H1 (cell line): ENCODE measurements at regions not wholly inside any gene's neighbourhood (a gene's known extent, or its start where the extent isn't known, plus 50 kb on each side); places are given as distances from the start of the nearest gene placed in this dataset.

ENCODE experiments used
- CTCF ChIA-PET: fragments of 300-600 bp; sonication (Branson Sonifier 250); formaldehyde crosslinking; loops from one replicate; lab custom pipeline; 2021; ENCODE audit not compliant: partially characterized antibody; lab: Charles Lee
- POLR2A ChIA-PET: fragments of 300-600 bp; sonication (Branson Sonifier 250); formaldehyde crosslinking; loops from one replicate; lab custom pipeline; 2021; ENCODE audit warnings: inconsistent platforms; ENCODE audit not compliant: partially characterized antibody; lab: Charles Lee
- DNase-seq, 2 experiments: peaks; one replicate each; pipeline versions ENCODE4 v3.0.0 to v3.0.0-alpha.2; 2010 to 2022; ENCODE audit warnings: low spot score in 2 of 2, low read depth in 1 of 2, mixed read lengths in 1 of 2
- FAIRE-seq: peaks from 2 replicates; lab custom pipeline; 2011; peaks lifted over from hg19 to GRCh38; lab: Jason Lieb, UNC
- H2AFZ ChIP-seq: 2 replicates; pipeline ENCODE4 v1.8.1; 2012; ENCODE audit warnings: low read length, inconsistent platforms
- H2AK5ac ChIP-seq: 2 replicates; pipeline ENCODE4 v1.6.1; 2013; ENCODE audit warnings: low read depth, low read length
- H2BK120ac ChIP-seq: replicated peaks from 2 replicates; pipeline ENCODE3; 2013; ENCODE audit warnings: low read depth, low read length, inconsistent platforms
- H2BK12ac ChIP-seq: 2 replicates; pipeline ENCODE4 v1.6.1; 2013; ENCODE audit warnings: low read depth, low read length
- H2BK15ac ChIP-seq: 2 replicates; pipeline ENCODE4 v1.6.1; 2013; ENCODE audit warnings: low read length
- H2BK20ac ChIP-seq: 2 replicates; pipeline ENCODE4 v1.6.1; 2013; ENCODE audit warnings: low read length
- H2BK5ac ChIP-seq: 2 replicates; pipeline ENCODE4 v1.6.1; 2013; ENCODE audit warnings: low read depth, low read length
- H3K14ac ChIP-seq: 2 replicates; pipeline ENCODE4 v1.6.1; 2013; ENCODE audit warnings: inconsistent platforms; ENCODE audit not compliant: insufficient read length
- H3K18ac ChIP-seq: 2 replicates; pipeline ENCODE4 v1.6.1; 2013; ENCODE audit warnings: low read length; ENCODE audit errors: extremely low read depth
- H3K23ac ChIP-seq: 2 replicates; pipeline ENCODE4 v1.6.1; 2013; ENCODE audit warnings: inconsistent platforms; ENCODE audit not compliant: insufficient read length
- H3K23me2 ChIP-seq: 2 replicates; pipeline ENCODE4 v1.6.1; 2013; ENCODE audit warnings: low read depth, low read length
- H3K27ac ChIP-seq: 2 replicates; pipeline ENCODE4 v1.6.1; 2011; ENCODE audit warnings: low read depth, low read length, inconsistent platforms
- H3K27me3 ChIP-seq, 4 experiments: replicated peaks in 1 of 4; 1 replicate in 1 of 4; 2 replicates in 3 of 4; pipeline versions ENCODE4 v1.6.1 to v1.8.1; 2011 to 2013; ENCODE audit warnings: low read length in 3 of 4, mild to moderate bottlenecking in 3 of 4, inconsistent platforms in 2 of 4, mixed read lengths in 2 of 4, moderate library complexity in 1 of 4; ENCODE audit not compliant: control insufficient read depth in 3 of 4, insufficient read depth in 3 of 4; ENCODE audit errors: extremely low read depth in 1 of 4
- H3K36me3 ChIP-seq, 4 experiments: 2 replicates each; pipeline versions ENCODE4 v1.6.1 to v1.8.1; 2011 to 2013; ENCODE audit warnings: mild to moderate bottlenecking in 4 of 4, low read length in 3 of 4, moderate library complexity in 2 of 4, control low read depth in 1 of 4, inconsistent platforms in 1 of 4; ENCODE audit not compliant: insufficient read depth in 4 of 4, control insufficient read depth in 2 of 4
- H3K4ac ChIP-seq: replicated peaks from 2 replicates; pipeline ENCODE3; 2013; ENCODE audit warnings: low read length, low read depth, mixed read lengths, inconsistent platforms; ENCODE audit not compliant: insufficient read length
- H3K4me1 ChIP-seq, 4 experiments: replicated peaks in 1 of 4; 1 replicate in 1 of 4; 2 replicates in 3 of 4; pipeline versions ENCODE4 v1.6.1 to v1.8.1; 2011 to 2013; ENCODE audit warnings: low read length in 3 of 4, inconsistent platforms in 2 of 4, mixed read lengths in 1 of 4; ENCODE audit not compliant: insufficient read depth in 4 of 4, control insufficient read depth in 3 of 4
- H3K4me2 ChIP-seq, 2 experiments: 2 replicates each; pipeline versions ENCODE4 v1.6.1 to v1.8.1; 2011 to 2013; ENCODE audit warnings: low read depth in 2 of 2, low read length in 2 of 2, control low read depth in 1 of 2, inconsistent platforms in 1 of 2, mild to moderate bottlenecking in 1 of 2; ENCODE audit not compliant: insufficient read depth in 1 of 2
- H3K4me3 ChIP-seq, 4 experiments: fragments of 200-600, 300-600 bp in 1 of 4; sonication (generic), shearing (Covaris generic), sonication (Bioruptor Twin) in 1 of 4; 2 replicates each; pipeline versions ENCODE4 v1.5.1 to v1.8.1; 2011 to 2016; ENCODE audit warnings: low read length in 4 of 4, low read depth in 3 of 4, control low read depth in 2 of 4, inconsistent platforms in 2 of 4, mild to moderate bottlenecking in 2 of 4, mixed read lengths in 1 of 4, moderate library complexity in 1 of 4; ENCODE audit not compliant: insufficient read depth in 2 of 4; ENCODE audit errors: extremely low read depth in 1 of 4
- H3K56ac ChIP-seq: replicated peaks from 2 replicates; pipeline ENCODE3; 2013; ENCODE audit warnings: low read depth, mild to moderate bottlenecking, mixed read lengths, low read length, inconsistent platforms; ENCODE audit not compliant: insufficient read length
- H3K79me1 ChIP-seq: 2 replicates; pipeline ENCODE4 v1.6.1; 2013; ENCODE audit warnings: low read depth, low read length, control low read depth
- H3K79me2 ChIP-seq, 2 experiments: 2 replicates each; pipeline versions ENCODE4 v1.6.1 to v1.8.1; 2012 to 2013; ENCODE audit warnings: low read length in 2 of 2, mild to moderate bottlenecking in 2 of 2, inconsistent platforms in 1 of 2; ENCODE audit not compliant: insufficient read depth in 2 of 2, control insufficient read depth in 1 of 2
- H3K9ac ChIP-seq, 4 experiments: replicated peaks in 1 of 4; 1 replicate in 1 of 4; 2 replicates in 3 of 4; pipeline versions ENCODE4 v1.6.1 to v1.8.1; 2011 to 2013; ENCODE audit warnings: low read depth in 3 of 4, low read length in 3 of 4, control low read depth in 2 of 4, mild to moderate bottlenecking in 2 of 4, moderate library complexity in 2 of 4, inconsistent platforms in 1 of 4; ENCODE audit errors: extremely low read depth in 1 of 4
- H3K9me3 ChIP-seq, 2 experiments: 2 replicates each; pipeline versions ENCODE4 v1.6.1 to v1.8.1; 2012 to 2013; ENCODE audit warnings: mild to moderate bottlenecking in 2 of 2, moderate library complexity in 2 of 2, control low read depth in 1 of 2, inconsistent platforms in 1 of 2, low read depth in 1 of 2, low read length in 1 of 2, mixed read lengths in 1 of 2; ENCODE audit not compliant: insufficient read depth in 2 of 2
- H4K20me1 ChIP-seq, 2 experiments: replicated peaks in 1 of 2; 2 replicates each; pipeline versions ENCODE3 to v1.8.1; 2011 to 2013; ENCODE audit warnings: inconsistent platforms in 2 of 2, low read length in 2 of 2, mild to moderate bottlenecking in 1 of 2; ENCODE audit not compliant: insufficient read depth in 2 of 2, control insufficient read depth in 1 of 2
- H4K5ac ChIP-seq: 2 replicates; pipeline ENCODE4 v1.6.1; 2013; ENCODE audit warnings: low read length, low read depth, mixed read lengths, inconsistent platforms; ENCODE audit not compliant: insufficient read length
- H4K8ac ChIP-seq: 2 replicates; pipeline ENCODE4 v1.8.0; 2013; ENCODE audit warnings: mild to moderate bottlenecking, moderate library complexity, low read length, inconsistent platforms; ENCODE audit not compliant: insufficient read depth; ENCODE audit errors: extremely low read depth
- H4K91ac ChIP-seq: replicated peaks from 2 replicates; pipeline ENCODE3; 2013; ENCODE audit warnings: low read length, mixed read lengths, inconsistent platforms; ENCODE audit not compliant: insufficient read length
- BRCA1 ChIP-seq: IDR thresholded peaks from 2 replicates; pipeline ENCODE4 v1.6.1; 2012; ENCODE audit warnings: low read depth, low read length, improper control_type of control experiment
- CTBP2 ChIP-seq: IDR thresholded peaks from 2 replicates; pipeline ENCODE4 v1.7.0; 2011; ENCODE audit warnings: borderline replicate concordance, mild to moderate bottlenecking, moderate library complexity, mixed read lengths, low read length; ENCODE audit not compliant: insufficient read depth, insufficient read length
- PHF8 ChIP-seq: fragments of 200-600 bp; sonication (generic); conservative IDR thresholded peaks from 2 replicates; pipeline ENCODE4 v1.7.1; 2012; ENCODE audit warnings: low read depth, mild to moderate bottlenecking, inconsistent platforms, low read length, moderate library complexity
- RBBP5 ChIP-seq: IDR thresholded peaks from 2 replicates; pipeline ENCODE4 v1.7.1; 2012; ENCODE audit warnings: low read depth, mild to moderate bottlenecking, inconsistent platforms, low read length, moderate library complexity, borderline replicate concordance
- RXRA ChIP-seq: IDR thresholded peaks from 2 replicates; pipeline ENCODE4 v1.6.1; 2011; ENCODE audit warnings: low read depth, mild to moderate bottlenecking, low read length, moderate library complexity; ENCODE audit not compliant: insufficient read depth
- USF2 ChIP-seq: IDR thresholded peaks from 2 replicates; pipeline ENCODE4 v1.6.1; 2011; ENCODE audit warnings: low read length, improper control_type of control experiment
- WGBS, 2 experiments: shearing (Covaris generic) in 1 of 2; methylation state at CpG; one replicate each; pipeline versions ENCODE4 v1.1.6 to v1.1.7; 2013 to 2015; ENCODE audit warnings: low lambda C conversion rate in 2 of 2, mixed read lengths in 2 of 2, inconsistent platforms in 1 of 2, low coverage in 1 of 2, missing lambda C conversion rate in 1 of 2; ENCODE audit not compliant: insufficient replicate concordance in 2 of 2, insufficient coverage in 1 of 2, insufficient read length in 1 of 2; ENCODE audit errors: extremely low coverage in 1 of 2, missing lambda C conversion rate in 1 of 2; 5-methylcytosine and 5-hydroxymethylcytosine counted together

- H4K8ac ChIP-seq = no peak overlapping the region
- H3K4me3 ChIP-seq = no peak overlapping the region
- H3K18ac ChIP-seq = no peak overlapping the region; the same call in 1 of the 2 replicates
- H2BK120ac ChIP-seq = peak overlapping the region; percentile 73
- no peaks in the 10 kb centered on the region for H3K79me2 ChIP-seq
- no peak overlapping the region for H2BK20ac ChIP-seq
- no peak overlapping the region for H4K5ac ChIP-seq
- no peaks in the 10 kb centered on the region for H3K79me1 ChIP-seq
- WGBS, 2 experiments = 94% methylated on average over 6 of the region's 6 CpGs; no CpG with 5 or more reads in 1 of the 2 experiments
- H2BK12ac ChIP-seq = peak overlapping the region; percentile 20; the same call in 1 of the 2 replicates
- FAIRE-seq (no peak), DNase-seq (no peak)
- POLR2A ChIA-PET = interaction anchor here (1.3 kb wide), 1 partner anchor 14 kb away, joined by 3 read pairs; no protein-coding TSS in a partner anchor
- CTCF ChIA-PET = interaction anchor here (0.8 to 1.5 kb wide), 3 partner anchors 23 to 170 kb away, joined by 3 read pairs; no protein-coding TSS in a partner anchor
- H2BK15ac ChIP-seq = no peak overlapping the region
- H3K14ac ChIP-seq = no peak overlapping the region
- no peak overlapping the region for H2BK5ac ChIP-seq
- H3K56ac ChIP-seq = no peak overlapping the region
- H3K36me3 ChIP-seq = no peaks in the 10 kb centered on the region
- H3K4me1 ChIP-seq = peaks cover 2 to 23% (median 16%) of the 10 kb centered on the region in 4 experiments; a peak in 6 of 7 replicates
- H3K27me3 ChIP-seq = no peaks in the 10 kb centered on the region; a peak in 1 of 7 replicates
- H4K91ac ChIP-seq = no peak overlapping the region
- no peaks in the 10 kb centered on the region for H3K23me2 ChIP-seq
- H2AFZ ChIP-seq = no peak overlapping the region
- no peak overlapping the region for H3K27ac ChIP-seq
- no peak overlapping the region for H2AK5ac ChIP-seq
- H3K4ac ChIP-seq = no peak overlapping the region
- H3K9ac ChIP-seq = no peak overlapping the region
- H3K9me3 ChIP-seq = no peaks in the 10 kb centered on the region; a peak in 1 of 4 replicates
- TF ChIP-seq RXRA (no peak), RBBP5 (no peak), CTBP2 (no peak), BRCA1 (no peak), PHF8 (no peak), USF2 (no peak)
- no peak overlapping the region for H3K23ac ChIP-seq
- H4K20me1 ChIP-seq = no peaks in the 10 kb centered on the region
- H3K4me2 ChIP-seq = peak overlapping the region in 1 of 2 experiments; percentile 24; a peak in 2 of 4 replicates
Observed at GRCh38 chr3:187919048-187919447, 173.8 kb upstream of the BCL6 start.
